Tongue (tissue), 1 donor: ENCODE measurements at regions not wholly inside any gene's neighbourhood (a gene's known extent, or its start where the extent isn't known, plus 50 kb on each side); places are given as distances from the start of the nearest gene placed in this dataset.
"Not testable (repeated sequence)": the region's sequence is repeated elsewhere in the genome, so short reads cannot be mapped to it uniquely, and the experiment has no call there.

Experiments used
- DNase-seq: peaks from one replicate; pipeline ENCODE4 v3.0.0-alpha.2; 2015

DNA sequence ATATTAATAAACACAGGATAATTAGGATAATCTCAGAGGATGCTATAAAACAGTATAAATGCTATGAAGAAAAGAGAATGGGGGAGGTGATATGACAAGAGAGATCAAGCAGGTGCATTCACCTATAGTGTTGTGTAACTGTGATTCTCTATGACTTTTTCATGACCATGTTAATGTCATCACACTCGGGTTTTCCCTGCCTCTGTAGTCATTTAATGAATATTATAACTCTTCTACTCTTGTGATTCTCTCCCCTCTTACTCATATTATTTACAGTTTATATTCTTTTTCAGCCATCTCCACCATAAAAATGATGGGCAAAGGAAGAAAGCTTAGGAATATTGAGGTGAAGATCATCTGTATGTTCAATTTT lies 106.9 kb upstream of the SGK1 start:
- DNase-seq: no peak

DNA sequence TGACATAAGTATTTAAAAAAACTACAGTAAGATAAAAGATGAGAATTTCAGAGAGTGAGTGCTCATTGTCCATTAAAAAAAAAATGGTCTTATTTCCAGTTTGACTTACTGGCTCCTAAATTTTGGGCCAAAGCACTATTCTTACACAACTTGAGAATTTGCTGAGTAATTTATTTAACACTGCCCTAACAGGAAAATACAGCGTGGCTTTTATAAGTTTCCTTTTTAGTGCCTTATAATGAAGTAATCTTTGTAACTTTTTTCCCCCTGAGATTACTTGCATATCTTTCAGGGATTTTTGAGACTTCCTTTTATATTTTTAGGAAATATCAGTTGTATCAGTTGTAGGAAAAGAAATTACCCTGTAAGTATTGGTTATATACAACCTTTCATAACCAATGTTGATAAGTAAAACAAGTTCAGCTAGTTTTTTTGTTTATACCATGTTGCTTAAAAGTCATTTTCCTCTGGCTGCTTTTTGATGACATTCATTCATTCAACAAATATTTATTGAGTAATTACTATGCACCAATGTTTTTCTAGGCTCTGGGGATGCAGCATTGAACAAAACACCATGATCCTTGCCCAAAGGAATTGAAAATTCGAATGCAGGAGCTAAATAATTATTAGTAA lies 106.4 kb upstream of the SGK1 start:
- no peak for DNase-seq

GRCh38 chr6:134422426-134423231 lies 104.7 kb upstream of the SGK1 start:
- DNase-seq: no peak

- DNase-seq: no peak
Observed at GRCh38 chr6:134421501-134421900, 103.6 kb upstream of the SGK1 start.

- DNase-seq: no peak
Observed at GRCh38 chr6:134420614-134421181, 102.8 kb upstream of the SGK1 start.

DNA sequence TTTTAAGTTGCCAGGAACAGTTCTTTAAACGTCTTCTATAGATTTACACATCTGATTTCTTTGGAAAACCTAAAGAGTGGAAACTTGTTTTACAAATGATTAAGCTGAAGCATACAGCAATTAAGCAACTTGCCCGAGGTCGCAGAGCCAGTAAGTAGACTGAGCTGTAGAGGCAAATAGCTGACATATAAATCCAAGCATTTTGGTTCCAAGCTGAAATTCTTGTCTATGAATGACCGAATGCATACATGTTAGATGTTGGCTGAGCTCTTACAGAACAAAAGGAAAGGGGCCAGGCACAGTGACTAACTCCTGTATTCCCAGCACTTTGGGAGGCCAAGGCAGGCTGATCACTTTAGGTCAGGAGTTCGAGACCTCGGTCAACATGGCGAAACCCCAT lies 101.8 kb upstream of the SGK1 start:
- DNase-seq: no peak

DNA sequence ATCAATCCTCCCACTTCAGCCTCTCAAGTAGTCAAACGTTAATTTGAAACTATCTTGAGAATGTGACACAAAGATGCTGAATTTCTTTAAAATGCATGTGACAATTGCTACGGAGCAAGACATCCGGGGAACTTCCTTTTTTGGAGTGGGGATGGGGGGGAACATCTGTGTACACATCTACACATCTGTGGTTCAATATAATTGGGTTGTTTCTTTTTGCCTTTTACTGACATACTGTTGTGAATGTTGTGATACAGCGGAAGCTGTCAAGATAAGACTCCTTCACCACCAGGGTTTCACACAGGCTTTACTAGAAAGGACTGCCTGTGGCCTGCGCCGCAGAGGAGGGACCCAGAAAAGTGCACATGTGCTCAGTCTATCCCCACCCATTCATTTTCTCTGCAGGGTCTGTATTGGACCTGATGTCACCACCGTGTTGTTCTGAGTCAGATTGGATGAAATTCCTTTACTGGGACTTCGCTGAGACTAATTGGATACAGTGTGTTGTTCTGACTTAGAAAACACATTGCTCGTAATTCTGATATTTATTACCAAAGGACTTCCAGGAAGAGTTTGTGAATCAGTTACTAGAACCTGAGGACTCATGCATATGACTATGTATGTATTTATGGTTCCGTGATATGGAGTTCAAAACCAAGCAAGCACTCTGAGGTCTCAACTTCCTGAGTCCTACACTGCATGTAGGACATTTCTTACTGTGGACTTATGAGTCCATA lies 98.7 kb upstream of the SGK1 start:
- no peak for DNase-seq

GRCh38 chr6:134415656-134416055 lies 97.7 kb upstream of the SGK1 start:
- no peak for DNase-seq

- no peak for DNase-seq
Observed at GRCh38 chr6:134415194-134415593, 97.3 kb upstream of the SGK1 start.

DNA sequence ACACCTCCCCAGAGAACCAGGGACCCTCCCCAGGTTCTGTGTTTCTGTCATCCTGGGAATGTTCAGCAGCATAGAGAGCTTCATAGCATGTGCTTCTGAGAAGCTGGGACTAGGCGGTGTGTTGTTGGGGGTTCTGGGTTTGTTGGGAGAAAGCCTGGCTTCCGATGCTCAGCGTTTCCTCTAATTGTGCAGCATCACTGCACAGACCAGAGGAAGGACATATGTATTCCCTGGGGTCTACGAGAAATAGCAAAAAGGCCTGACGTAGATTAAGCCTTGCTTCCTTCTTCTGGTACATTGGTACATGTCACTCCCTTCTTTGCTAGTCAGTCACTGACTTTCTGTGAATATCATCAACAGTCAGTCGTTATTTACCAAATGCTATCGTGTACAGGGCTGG lies 96.9 kb upstream of the SGK1 start:
- DNase-seq: no peak

DNA sequence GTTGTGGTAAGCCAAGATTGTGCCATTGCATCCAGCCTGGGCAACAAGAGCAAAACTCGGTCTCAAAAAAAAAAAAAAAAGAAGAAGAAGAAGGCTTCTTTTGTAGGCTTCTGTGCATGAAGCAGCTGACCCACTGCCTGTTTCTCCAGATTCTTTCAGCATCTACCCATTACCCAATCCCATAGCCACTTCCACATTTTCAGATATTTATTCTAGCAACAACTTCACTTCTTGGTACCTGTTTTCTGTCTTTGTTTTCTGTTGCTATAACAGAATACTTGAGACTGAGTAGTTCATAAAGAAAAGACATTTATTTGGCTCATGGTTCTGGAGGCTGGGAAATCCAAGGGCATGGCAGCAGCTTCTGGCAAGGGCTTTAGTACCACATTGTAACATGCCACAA lies 95.3 kb upstream of the SGK1 start:
- no peak for DNase-seq

DNA sequence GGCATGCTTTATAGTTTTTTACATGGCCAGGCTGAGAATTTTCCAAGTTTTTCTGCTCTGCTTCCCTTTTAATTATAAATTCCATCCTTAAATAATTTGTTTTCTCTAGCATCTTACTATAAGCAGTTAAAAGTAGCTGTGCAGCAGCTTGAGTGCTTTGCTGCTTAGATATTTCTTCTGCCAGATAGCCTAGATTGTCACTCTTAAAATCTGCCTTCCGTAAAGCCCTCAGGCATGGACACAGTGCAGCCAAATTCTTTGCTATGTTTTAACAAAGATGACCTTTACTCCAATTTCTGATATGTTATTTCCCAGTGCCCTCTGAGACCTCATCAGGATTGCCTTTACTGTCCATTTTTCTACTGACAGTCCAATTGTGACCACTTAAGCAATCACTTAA lies 92.6 kb upstream of the SGK1 start:
- no peak for DNase-seq

DNA sequence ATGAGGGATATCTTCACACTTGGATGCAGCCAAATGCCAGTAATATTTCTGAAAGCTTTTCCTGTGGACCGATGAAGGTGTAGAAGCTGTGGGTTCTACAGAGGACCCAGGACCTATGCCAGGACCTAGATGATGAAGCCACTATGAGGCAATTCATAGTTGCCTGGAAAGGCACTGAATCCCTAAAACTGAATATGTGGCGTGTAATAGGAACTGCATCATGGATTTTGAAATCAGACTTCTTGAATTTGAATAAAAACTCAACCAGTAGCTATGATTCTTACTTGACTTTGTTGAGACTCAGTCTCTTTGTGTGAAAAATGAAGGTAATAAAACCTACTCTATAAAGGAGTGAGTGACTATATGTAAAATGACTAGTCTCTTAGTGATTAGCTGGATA lies 89.9 kb upstream of the SGK1 start:
- DNase-seq: no peak

DNA sequence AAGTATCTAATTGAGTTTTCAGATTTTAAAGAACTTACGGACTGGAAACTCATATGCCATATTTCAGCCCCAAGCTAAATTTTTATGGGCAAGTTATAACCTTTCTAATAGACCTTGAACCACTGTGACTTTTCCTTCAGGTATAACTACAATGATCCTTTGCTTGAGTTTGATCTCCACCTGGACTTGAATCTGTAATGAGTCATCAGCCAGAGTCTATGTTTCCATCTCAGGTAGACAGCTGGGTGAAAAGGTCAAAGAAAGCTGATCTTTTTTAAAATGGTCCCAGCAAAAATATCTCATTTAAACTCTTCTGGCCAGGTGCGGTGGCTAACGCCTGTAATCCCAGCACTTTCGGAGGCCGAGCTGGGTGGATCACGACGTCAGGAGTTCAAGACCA lies 88.4 kb upstream of the SGK1 start:
- no peak for DNase-seq

GRCh38 chr6:134405386-134406087 lies 87.6 kb upstream of the SGK1 start:
- DNase-seq: no peak

DNA sequence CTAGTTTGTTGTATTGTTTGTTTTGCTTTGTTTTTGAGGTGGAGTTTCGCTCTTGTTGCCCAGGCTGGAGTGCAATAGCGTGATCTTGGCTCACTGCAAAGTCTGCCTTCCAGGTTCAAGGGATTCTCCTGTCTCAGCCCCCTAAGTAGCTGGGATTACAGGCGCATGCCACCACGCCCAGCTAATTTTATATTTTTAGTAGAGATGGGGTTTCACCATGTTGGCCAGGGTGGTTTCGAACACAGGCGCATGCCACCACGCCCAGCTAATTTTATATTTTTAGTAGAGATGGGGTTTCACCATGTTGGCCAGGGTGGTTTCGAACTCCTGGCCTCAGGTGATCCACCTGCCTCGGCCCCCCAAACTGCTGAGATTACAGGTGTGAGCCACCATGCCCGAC lies 85.4 kb upstream of the SGK1 start:
- DNase-seq: not testable (repeated sequence)

DNA sequence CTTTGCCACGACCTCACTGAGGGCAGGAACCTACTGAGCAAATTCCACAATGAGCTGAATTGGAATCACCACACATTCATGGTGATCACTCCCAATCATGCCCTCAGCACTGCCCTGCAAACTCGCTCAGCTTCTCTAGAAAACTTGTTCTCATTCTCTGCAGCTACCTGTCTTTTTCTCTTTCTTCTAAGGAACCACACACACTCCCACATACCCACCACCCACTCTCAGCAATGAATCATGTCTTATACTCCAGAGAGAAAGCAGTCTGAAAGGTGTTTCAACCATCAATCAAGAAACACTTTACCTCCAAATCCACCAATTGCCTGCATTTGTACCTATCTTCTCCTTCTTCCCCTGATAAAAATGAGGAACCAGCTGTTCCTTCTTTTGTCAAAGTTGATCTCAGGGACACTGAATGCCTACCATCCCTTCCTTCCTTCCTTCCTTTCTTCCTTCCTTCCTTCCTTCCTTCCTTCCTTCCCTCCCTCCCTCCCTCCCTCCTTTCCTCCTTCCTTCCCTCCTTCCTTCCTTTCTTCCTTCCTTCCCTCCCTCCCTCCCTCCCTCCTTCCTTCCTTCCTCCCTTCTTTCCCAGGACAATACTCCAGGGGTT lies 84.6 kb upstream of the SGK1 start:
- DNase-seq: no peak

DNA sequence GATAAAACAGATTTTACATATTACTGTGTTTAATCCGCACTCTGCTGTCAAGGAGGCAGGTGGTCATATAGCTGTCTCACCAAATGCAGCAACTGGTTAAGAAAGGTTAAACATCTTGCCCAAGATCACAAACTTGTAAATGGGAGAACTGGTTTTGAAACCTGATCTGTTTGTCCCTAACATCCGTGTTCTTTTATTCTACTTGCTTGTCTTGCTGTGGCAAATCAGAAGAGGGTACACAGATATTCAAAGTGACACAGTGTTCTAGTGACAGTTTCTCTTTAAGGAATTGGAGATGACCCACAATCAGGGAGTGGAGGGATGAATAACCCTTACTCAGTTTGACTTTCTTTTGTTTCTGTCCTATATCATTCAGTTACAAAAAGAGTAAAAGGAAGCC lies 83.0 kb upstream of the SGK1 start:
- peak; percentile 30 for DNase-seq

DNA sequence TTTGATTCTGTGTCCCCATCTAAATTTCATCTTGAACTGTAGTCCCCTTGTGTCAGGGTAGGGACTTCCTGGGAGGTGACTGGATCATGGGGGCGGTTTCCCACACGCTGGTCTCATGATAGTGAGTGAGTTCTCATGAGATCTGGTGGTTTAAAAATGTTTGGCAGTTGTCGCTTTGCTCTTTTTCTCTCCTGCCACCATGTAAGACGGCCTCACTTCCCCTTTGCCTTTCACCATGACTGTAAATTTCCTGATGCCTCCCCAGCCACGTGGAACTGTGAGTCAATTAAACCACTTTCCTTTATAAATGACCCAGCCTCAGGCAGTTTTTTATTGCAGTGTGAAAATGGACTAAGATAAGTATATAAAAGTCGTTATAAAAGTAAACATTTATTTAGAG lies 80.5 kb upstream of the SGK1 start:
- no peak for DNase-seq

DNA sequence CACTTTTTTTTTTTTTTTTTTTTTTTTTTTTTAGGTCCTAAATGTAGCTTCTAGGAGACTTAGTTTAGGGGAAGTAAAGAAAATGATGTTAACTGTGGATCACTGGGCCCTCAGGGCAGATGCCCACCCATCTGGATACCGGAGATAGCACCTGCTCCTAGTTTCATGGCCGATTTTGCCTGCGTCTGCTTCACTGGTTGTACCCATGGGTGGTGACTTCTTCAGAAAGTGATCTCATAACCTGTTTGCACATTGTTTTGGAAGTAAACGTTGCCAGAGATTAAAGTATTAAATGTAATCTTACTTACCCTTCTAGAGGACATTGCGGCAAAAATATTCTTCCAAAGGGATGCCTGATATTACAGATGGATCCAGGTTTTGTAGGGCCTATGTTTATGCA lies 79.8 kb upstream of the SGK1 start:
- peak; percentile 52 for DNase-seq

DNA sequence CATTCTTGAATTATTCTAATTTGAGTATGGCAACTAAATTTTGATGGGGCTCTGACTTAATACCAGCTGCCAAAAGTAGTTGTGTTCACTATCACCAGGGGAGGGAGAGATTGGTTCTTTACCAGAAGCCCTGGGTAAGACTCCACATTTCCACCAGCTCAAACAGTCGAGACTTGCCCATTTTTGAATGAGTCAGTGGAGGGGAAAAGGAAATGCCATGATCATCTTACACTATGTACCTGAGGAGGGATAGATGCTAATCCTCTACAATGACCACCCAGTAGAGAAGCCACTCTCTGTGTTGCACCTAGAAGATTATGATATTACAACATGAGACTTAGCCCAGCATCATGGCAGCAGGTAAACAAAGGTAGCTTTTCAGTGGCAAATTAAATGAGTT lies 77.0 kb upstream of the SGK1 start:
- DNase-seq: no peak

DNA sequence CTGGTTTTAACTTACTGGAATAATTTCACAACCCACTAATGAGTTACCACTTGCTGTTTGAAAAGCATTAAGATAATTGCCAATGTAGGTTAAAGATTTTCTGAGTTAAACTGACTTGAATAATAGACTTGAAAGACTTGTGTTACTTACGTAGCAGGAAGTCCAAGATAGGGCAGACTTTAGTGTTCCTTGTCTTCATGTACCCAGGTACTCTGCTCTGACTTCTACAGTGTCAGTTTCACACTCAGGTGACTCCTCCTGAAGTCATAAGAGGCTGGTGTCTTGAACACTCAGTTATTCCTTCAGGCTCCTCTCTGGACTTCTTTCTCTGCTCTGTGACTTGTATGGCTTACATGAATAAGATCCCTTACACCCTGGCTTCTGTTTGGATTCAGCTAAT lies 76.3 kb upstream of the SGK1 start:
- no peak for DNase-seq
